ENCODE measurements at regions not wholly inside any gene's neighbourhood (a gene's known extent, or its start where the extent isn't known, plus 50 kb on each side); places are given as distances from the start of the nearest gene placed in this dataset.

DNA sequence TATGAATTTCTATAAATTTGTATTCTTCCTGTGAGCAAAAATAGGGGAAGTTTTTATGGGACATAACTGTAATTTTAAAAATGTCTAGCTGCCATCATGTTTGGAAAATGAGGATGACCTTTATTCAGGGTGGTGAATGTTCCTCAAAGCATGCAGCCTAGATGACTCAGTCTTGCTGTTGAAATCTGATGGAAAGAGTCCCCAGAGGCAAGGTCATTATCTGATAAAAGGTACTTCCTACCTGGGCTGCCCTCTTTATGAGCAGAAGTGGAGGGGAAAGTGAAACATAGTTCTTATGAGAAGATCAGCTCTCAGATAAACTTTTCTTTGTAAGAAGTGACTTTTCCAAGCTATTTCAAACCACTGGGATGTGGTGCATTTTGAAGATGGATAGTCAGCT lies 1144.7 kb upstream of the PIK3C3 start:
- Histone ChIP-seq H3K9me2 (replicated peaks; ENCODE audit: insufficient read depth, low read length) (0 out of 2 replicates have a peak, but pooled peaks cover 6% of the 10 kb centered on the region), H4K20me1 (ENCODE audit: low read depth, low read length) (no peaks in the 10 kb centered on the region), H3K4me2 (ENCODE audit: low read depth, low read length, poor library complexity, severe bottlenecking) (no peak overlapping the region), H3K9ac (ENCODE audit: low read length) (no peak overlapping the region), H2AFZ (ENCODE audit: low read depth, low read length, severe bottlenecking) (no peak overlapping the region), H3K27me3 (ENCODE audit: low read length) (no peaks in the 10 kb centered on the region), H3K79me2 (ENCODE audit: insufficient read depth, low read length) (no peaks in the 10 kb centered on the region), H3K9me3 (ENCODE audit: insufficient read depth, low read length) (no peaks in the 10 kb centered on the region), H3K4me3 (ENCODE audit: insufficient read depth, low read length, poor library complexity, severe bottlenecking) (no peak overlapping the region), H3K27ac (ENCODE audit: low read depth, low read length) (no peak overlapping the region), H3F3A (ENCODE audit: insufficient read depth) (no peaks in the 10 kb centered on the region), H3K36me3 (ENCODE audit: low read length) (no peaks in the 10 kb centered on the region)
- TF ChIP-seq EZH2phosphoT487 (conservative IDR thresholded peaks at IDR 0.05; ENCODE audit: low read length) = no peak
- TF ChIP-seq, protein P1, sequence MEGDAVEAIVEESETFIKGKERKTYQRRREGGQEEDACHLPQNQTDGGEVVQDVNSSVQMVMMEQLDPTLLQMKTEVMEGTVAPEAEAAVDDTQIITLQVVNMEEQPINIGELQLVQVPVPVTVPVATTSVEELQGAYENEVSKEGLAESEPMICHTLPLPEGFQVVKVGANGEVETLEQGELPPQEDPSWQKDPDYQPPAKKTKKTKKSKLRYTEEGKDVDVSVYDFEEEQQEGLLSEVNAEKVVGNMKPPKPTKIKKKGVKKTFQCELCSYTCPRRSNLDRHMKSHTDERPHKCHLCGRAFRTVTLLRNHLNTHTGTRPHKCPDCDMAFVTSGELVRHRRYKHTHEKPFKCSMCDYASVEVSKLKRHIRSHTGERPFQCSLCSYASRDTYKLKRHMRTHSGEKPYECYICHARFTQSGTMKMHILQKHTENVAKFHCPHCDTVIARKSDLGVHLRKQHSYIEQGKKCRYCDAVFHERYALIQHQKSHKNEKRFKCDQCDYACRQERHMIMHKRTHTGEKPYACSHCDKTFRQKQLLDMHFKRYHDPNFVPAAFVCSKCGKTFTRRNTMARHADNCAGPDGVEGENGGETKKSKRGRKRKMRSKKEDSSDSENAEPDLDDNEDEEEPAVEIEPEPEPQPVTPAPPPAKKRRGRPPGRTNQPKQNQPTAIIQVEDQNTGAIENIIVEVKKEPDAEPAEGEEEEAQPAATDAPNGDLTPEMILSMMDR (IDR thresholded peaks at IDR 0.05; ENCODE audit: insufficient read depth, low read length, poor library complexity, severe bottlenecking) = no peak

- H3F3A ChIP-seq (ENCODE audit: insufficient read depth) = no peaks in the 10 kb centered on the region
- no peaks in the 10 kb centered on the region for H4K20me1 ChIP-seq (ENCODE audit: low read depth, low read length)
- H2AFZ ChIP-seq (ENCODE audit: low read depth, low read length, severe bottlenecking) = no peak overlapping the region
- TF ChIP-seq, protein P1 (IDR thresholded peaks at IDR 0.05; ENCODE audit: insufficient read depth, low read length, poor library complexity, severe bottlenecking) = no peak
- no peak for TF ChIP-seq EZH2phosphoT487 (conservative IDR thresholded peaks at IDR 0.05; ENCODE audit: low read length)
- no peak overlapping the region for H3K27ac ChIP-seq (ENCODE audit: low read depth, low read length)
- H3K9me2 ChIP-seq (replicated peaks; ENCODE audit: insufficient read depth, low read length) = no peaks in the 10 kb centered on the region
- no peaks in the 10 kb centered on the region for H3K79me2 ChIP-seq (ENCODE audit: insufficient read depth, low read length)
- H3K27me3 ChIP-seq (ENCODE audit: low read length) = no peaks in the 10 kb centered on the region
- H3K4me3 ChIP-seq (ENCODE audit: insufficient read depth, low read length, poor library complexity, severe bottlenecking) = no peak overlapping the region
- H3K36me3 ChIP-seq (ENCODE audit: low read length) = no peaks in the 10 kb centered on the region
- H3K9me3 ChIP-seq (ENCODE audit: insufficient read depth, low read length) = no peaks in the 10 kb centered on the region
- no peak overlapping the region for H3K9ac ChIP-seq (ENCODE audit: low read length)
- no peak overlapping the region for H3K4me2 ChIP-seq (ENCODE audit: low read depth, low read length, poor library complexity, severe bottlenecking)
Measured at GRCh38 chr18:40789286-40789685, 1165.7 kb upstream of the PIK3C3 start.

- Histone ChIP-seq H3K9me2 (replicated peaks; ENCODE audit: insufficient read depth, low read length) (no peaks in the 10 kb centered on the region), H3K79me2 (ENCODE audit: insufficient read depth, low read length) (no peaks in the 10 kb centered on the region), H3K9me3 (ENCODE audit: insufficient read depth, low read length) (no peaks in the 10 kb centered on the region), H3K27ac (ENCODE audit: low read depth, low read length) (no peak overlapping the region), H3K36me3 (ENCODE audit: low read length) (no peaks in the 10 kb centered on the region), H3K4me3 (ENCODE audit: insufficient read depth, low read length, poor library complexity, severe bottlenecking) (no peak overlapping the region), H3K4me2 (ENCODE audit: low read depth, low read length, poor library complexity, severe bottlenecking) (no peak overlapping the region), H2AFZ (ENCODE audit: low read depth, low read length, severe bottlenecking) (no peak overlapping the region), H3F3A (ENCODE audit: insufficient read depth) (no peaks in the 10 kb centered on the region), H4K20me1 (ENCODE audit: low read depth, low read length) (no peaks in the 10 kb centered on the region), H3K9ac (ENCODE audit: low read length) (no peak overlapping the region), H3K27me3 (ENCODE audit: low read length) (no peaks in the 10 kb centered on the region)
- no peak for TF ChIP-seq EZH2phosphoT487 (conservative IDR thresholded peaks at IDR 0.05; ENCODE audit: low read length)
- TF ChIP-seq, protein P1 (IDR thresholded peaks at IDR 0.05; ENCODE audit: insufficient read depth, low read length, poor library complexity, severe bottlenecking) = no peak
Measured at GRCh38 chr18:40782453-40783130, 1172.4 kb upstream of the PIK3C3 start.

All from SU-DHL-6 (cell line).